ENCODE measurements at regions not wholly inside any gene's neighbourhood (a gene's known extent, or its start where the extent isn't known, plus 50 kb on each side); places are given as distances from the start of the nearest gene placed in this dataset.
A peak's percentile ranks its signal among the peaks of the same experiment; 100 is the strongest.

- Mint-ChIP-seq H3K9me3 (no peaks in the 10 kb centered on the region), H3K4me1 (peaks cover 3% of the 10 kb centered on the region; the same call in 1 of the 3 replicates), H3K27ac (no peak overlapping the region), H3K27me3 (ENCODE audit: insufficient read depth, low read depth, poor library complexity) (peaks cover 1% of the 10 kb centered on the region), H3K4me3 (no peak overlapping the region), H3K36me3 (ENCODE audit: low read depth) (no peaks in the 10 kb centered on the region)
- H4K20me1 ChIP-seq (replicated peaks; ENCODE audit: insufficient read depth) = no peaks in the 10 kb centered on the region
- no peak overlapping the region for H3K27ac ChIP-seq (ENCODE audit: low read depth)
- ATAC-seq (no peak), DNase-seq (ENCODE audit: low spot score) (no peak)
- H3K4me3 ChIP-seq = no peak overlapping the region
- no peaks in the 10 kb centered on the region for H3K4me1 ChIP-seq (ENCODE audit: insufficient read depth)
- peaks cover 11% of the 10 kb centered on the region for H3K9me2 ChIP-seq (ENCODE audit: insufficient read depth)
- no peaks in the 10 kb centered on the region for H3K79me2 ChIP-seq (replicated peaks; ENCODE audit: insufficient read depth)
- no peaks in the 10 kb centered on the region for H3K36me3 ChIP-seq (ENCODE audit: insufficient read depth)
- H3K27me3 ChIP-seq (ENCODE audit: insufficient read depth) = no peaks in the 10 kb centered on the region
- peak overlapping the region; percentile 28; the same call in 1 of the 2 replicates for H2AFZ ChIP-seq
- H3K4me2 ChIP-seq = no peak overlapping the region
- no peak for TF ChIP-seq ZNF331 (CRISPR knock-in tag; IDR thresholded peaks at IDR 0.05; ENCODE audit: low read depth)
- TF ChIP-seq POLR2AphosphoS5 (IDR thresholded peaks at IDR 0.05; ENCODE audit: low read depth) = no peak
- no peaks in the 10 kb centered on the region for H3F3A ChIP-seq (replicated peaks; ENCODE audit: low read depth)
Measured at GRCh38 chr1:100616121-100616621, 78.2 kb downstream of the GPR88 start.

- no peak overlapping the region for H3K27ac Mint-ChIP-seq
- ATAC-seq (peak; percentile 66), DNase-seq (ENCODE audit: low spot score) (peak; percentile 16)
- no peaks in the 10 kb centered on the region for H3K27me3 Mint-ChIP-seq (ENCODE audit: insufficient read depth, low read depth, poor library complexity)
- Histone ChIP-seq H3K9me2 (ENCODE audit: insufficient read depth) (peaks cover 11% of the 10 kb centered on the region), H3K79me2 (replicated peaks; ENCODE audit: insufficient read depth) (no peaks in the 10 kb centered on the region), H3K4me3 (no peak overlapping the region), H3K27me3 (ENCODE audit: insufficient read depth) (no peaks in the 10 kb centered on the region), H2AFZ (peak overlapping the region; percentile 65; the same call in 1 of the 2 replicates), H3K4me2 (no peak overlapping the region), H3K4me1 (ENCODE audit: insufficient read depth) (no peaks in the 10 kb centered on the region), H4K20me1 (replicated peaks; ENCODE audit: insufficient read depth) (no peaks in the 10 kb centered on the region), H3F3A (replicated peaks; ENCODE audit: low read depth) (no peaks in the 10 kb centered on the region), H3K27ac (ENCODE audit: low read depth) (no peak overlapping the region), H3K36me3 (ENCODE audit: insufficient read depth) (no peaks in the 10 kb centered on the region)
- H3K4me1 Mint-ChIP-seq = peaks cover 6% of the 10 kb centered on the region; the same call in 2 of the 3 replicates
- no peaks in the 10 kb centered on the region for H3K36me3 Mint-ChIP-seq (ENCODE audit: low read depth)
- no peaks in the 10 kb centered on the region for H3K9me3 Mint-ChIP-seq
- no peak overlapping the region for H3K4me3 Mint-ChIP-seq
- TF ChIP-seq EZH2phosphoT487 (IDR thresholded peaks at IDR 0.05; ENCODE audit: unreplicated experiment) (no peak), ZNF462 (CRISPR knock-in tag; IDR thresholded peaks at IDR 0.05) (no peak), ETS1 (IDR thresholded peaks at IDR 0.05) (no peak), POLR2AphosphoS5 (IDR thresholded peaks at IDR 0.05; ENCODE audit: low read depth) (no peak), ZNF114 (CRISPR knock-in tag; IDR thresholded peaks at IDR 0.05) (no peak), ZNF331 (CRISPR knock-in tag; IDR thresholded peaks at IDR 0.05; ENCODE audit: low read depth) (no peak), STAT1 (IDR thresholded peaks at IDR 0.05; ENCODE audit: unreplicated experiment) (no peak), CREB1 (CRISPR knock-in tag; IDR thresholded peaks at IDR 0.05; ENCODE audit: low read depth) (no peak), CTCF (conservative IDR thresholded peaks at IDR 0.05; ENCODE audit: low read depth in 2 of 2) (no peak)
Measured at GRCh38 chr1:100622037-100622436, 84.1 kb downstream of the GPR88 start.
